Right lobe of liver (tissue), 6 donors: ENCODE measurements at regions not wholly inside any gene's neighbourhood (a gene's known extent, or its start where the extent isn't known, plus 50 kb on each side); places are given as distances from the start of the nearest gene placed in this dataset.
A peak's percentile ranks its signal among the peaks of the same experiment; 100 is the strongest.

ENCODE experiments used
- ATAC-seq, 4 donors: fragments of 200-7000 bp; cut with Tn5 transposase; one replicate each; pipeline ENCODE4 v1.9.1; 2020; ENCODE audit warnings: mild to moderate bottlenecking in 4 of 4, moderate library complexity in 4 of 4
- DNase-seq, 3 donors: peaks; one replicate each; pipeline ENCODE4 v3.0.0-alpha.2; 2020
- H3K27ac ChIP-seq, 3 donors: fragments of 200-600 bp; one replicate each; pipeline ENCODE4 v1.8.0; 2022
- H3K27me3 ChIP-seq, 2 donors: fragments of 200-600 bp; one replicate each; pipeline ENCODE4 v1.8.0; 2022
- H3K36me3 ChIP-seq, 4 donors: fragments of 200-600 bp; sonication (generic) in 1 of 4; one replicate each; pipeline versions ENCODE4 v1.5.1 to v1.8.0; 2017 to 2022; ENCODE audit warnings: control low read depth in 1 of 4
- H3K4me1 ChIP-seq, 4 donors: fragments of 200-600 bp; sonication (generic) in 1 of 4; one replicate each; pipeline versions ENCODE4 v1.5.1 to v1.8.0; 2017 to 2022; ENCODE audit warnings: control low read depth in 1 of 4
- H3K4me3 ChIP-seq, 3 donors: fragments of 200-600 bp; one replicate each; pipeline ENCODE4 v1.8.0; 2022
- H3K9me3 ChIP-seq, 4 donors: fragments of 200-600 bp; sonication (generic) in 1 of 4; one replicate each; pipeline versions ENCODE4 v1.5.1 to v1.8.0; 2017 to 2022; ENCODE audit warnings: control low read depth in 1 of 4
- CTCF ChIP-seq, 4 donors: fragments of 200-600 bp in 3 of 4; fragments of 450-650 bp in 1 of 4; IDR thresholded peaks; one replicate each; pipeline versions ENCODE4 v1.5.1 to v1.8.0; 2016 to 2022; ENCODE audit warnings: antibody characterized with exemption in 4 of 4, mild to moderate bottlenecking in 2 of 4
- POLR2A ChIP-seq: fragments of 450-650 bp; IDR thresholded peaks from one replicate; pipeline ENCODE4 v1.6.1; 2017; ENCODE audit warnings: antibody characterized with exemption, mild to moderate bottlenecking
- WGBS: methylation state at CpG from one replicate; pipeline ENCODE4 v1.1.6; 2018; ENCODE audit warnings: low coverage, low lambda C conversion rate; ENCODE audit not compliant: insufficient coverage; ENCODE audit errors: missing lambda C conversion rate; 5-methylcytosine and 5-hydroxymethylcytosine counted together
- intact Hi-C, 2 donors: fragments of 100-400 bp; cut with DNase I; formaldehyde crosslinking; loops; one replicate each; pipeline versions ENCODE4 v1.11.2 to v1.14.1; 2022
- donor health status: DM: no; HTN: yes; CAD: no.
- donor health status: DM: no; HTN: no; CAD: no.
- donor health status: DM: no; HTN: no; CAD: no.
- donor health status: DM: no; HTN: yes; CAD: no.
- donor health status: DM: no; HTN: yes; CAD: no.

DNA sequence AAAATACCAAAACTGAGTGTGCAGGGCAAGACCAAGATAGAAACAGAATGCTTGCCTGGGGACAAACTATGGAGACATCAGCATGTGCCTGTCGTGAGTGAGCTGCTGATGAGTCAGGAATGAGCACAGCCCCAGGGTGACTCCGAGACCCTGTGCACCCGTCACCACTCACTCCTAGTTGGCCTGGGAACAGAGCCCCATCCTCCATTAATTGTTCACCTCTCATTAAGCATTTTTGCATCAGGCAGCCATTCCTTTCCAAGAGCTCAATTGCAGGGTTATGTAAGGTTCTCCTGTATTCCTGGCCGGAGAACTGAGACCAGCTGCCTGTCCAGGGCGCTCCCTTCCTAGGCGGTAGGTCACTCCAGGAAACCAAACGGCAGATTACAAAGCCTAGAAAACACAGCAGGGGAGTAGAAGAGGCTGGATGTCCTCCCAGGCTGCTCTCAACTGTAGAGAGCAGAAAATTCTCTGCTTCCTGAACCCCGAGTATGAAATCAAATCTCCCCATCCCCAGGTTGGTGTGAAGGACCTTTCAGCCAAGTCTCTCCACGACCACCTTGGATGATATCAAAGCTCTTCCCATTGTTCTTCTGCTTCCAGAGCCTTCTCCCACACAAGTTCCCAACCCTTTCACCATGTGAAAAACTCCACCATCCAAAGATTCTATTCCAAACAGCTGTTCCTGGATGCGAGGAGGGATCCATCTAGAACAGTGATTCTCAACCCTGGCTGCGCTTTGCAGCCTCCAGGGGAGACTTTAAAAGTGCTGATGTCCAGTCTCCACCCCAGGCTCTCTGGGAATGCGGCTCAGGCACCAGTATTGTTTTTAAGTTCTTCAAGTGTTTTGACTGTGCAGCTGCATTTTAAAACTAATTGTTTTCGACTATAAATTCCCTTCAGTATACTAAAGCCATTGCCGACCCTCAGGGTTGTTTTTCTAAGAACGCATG lies 532.6 kb upstream of the JARID2 start:
- peak in 1 of 4 donors; percentile 44 for ATAC-seq
- H3K4me3 ChIP-seq: no peak overlapping the region
- DNase-seq: no peak
- H3K27me3 ChIP-seq: no peaks in the 10 kb centered on the region
- H3K4me1 ChIP-seq: no peaks in the 10 kb centered on the region
- intact Hi-C loops: no loop called here
- TF ChIP-seq POLR2A: no peak
- no peak for TF ChIP-seq CTCF (IDR thresholded peaks at IDR 0.05)
- H3K36me3 ChIP-seq: no peaks in the 10 kb centered on the region
- 67% methylated on average over 10 of the region's 15 CpGs for WGBS
- no peak overlapping the region for H3K27ac ChIP-seq
- H3K9me3 ChIP-seq: no peaks in the 10 kb centered on the region

DNA sequence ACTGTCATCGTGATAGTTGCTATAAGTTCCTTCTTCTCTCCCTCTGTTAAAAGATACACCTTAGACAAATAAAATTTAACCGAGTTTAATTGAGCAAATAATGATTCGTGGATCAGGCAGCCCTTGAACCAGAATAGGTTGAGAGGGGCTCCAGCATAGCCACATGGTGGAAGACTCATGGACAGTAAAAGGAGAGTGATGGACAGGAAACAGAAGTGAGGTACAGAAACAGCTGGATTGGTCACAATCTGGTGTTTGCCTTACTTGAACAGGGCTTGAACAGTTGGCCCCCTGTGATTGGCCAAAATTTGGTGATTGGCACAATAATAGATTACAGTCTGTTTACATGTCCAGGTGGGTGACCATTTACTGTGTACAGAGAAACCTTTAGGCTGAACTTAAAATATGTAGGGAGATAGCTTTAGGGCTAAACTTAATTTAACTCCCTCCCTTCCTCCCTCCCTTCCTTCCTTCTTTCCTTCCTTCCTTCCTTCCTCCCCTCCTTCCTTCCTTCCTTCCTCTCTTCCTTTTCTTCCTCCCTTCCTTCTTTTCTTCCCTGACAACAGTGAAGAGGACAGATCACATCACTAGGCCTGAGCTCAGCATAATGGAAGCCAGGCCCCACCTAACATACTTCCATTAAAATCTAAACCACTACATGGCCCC lies 531.8 kb upstream of the JARID2 start:
- H3K36me3 ChIP-seq: no peaks in the 10 kb centered on the region
- WGBS: 60% methylated on average over 3 of the region's 3 CpGs
- no peaks in the 10 kb centered on the region for H3K4me1 ChIP-seq
- no peak for ATAC-seq
- no peak overlapping the region for H3K27ac ChIP-seq
- no peaks in the 10 kb centered on the region for H3K9me3 ChIP-seq
- intact Hi-C loops: no loop called here
- no peak for DNase-seq
- no peaks in the 10 kb centered on the region for H3K27me3 ChIP-seq
- TF ChIP-seq CTCF (IDR thresholded peaks at IDR 0.05): no peak
- TF ChIP-seq POLR2A: no peak
- H3K4me3 ChIP-seq: no peak overlapping the region

DNA sequence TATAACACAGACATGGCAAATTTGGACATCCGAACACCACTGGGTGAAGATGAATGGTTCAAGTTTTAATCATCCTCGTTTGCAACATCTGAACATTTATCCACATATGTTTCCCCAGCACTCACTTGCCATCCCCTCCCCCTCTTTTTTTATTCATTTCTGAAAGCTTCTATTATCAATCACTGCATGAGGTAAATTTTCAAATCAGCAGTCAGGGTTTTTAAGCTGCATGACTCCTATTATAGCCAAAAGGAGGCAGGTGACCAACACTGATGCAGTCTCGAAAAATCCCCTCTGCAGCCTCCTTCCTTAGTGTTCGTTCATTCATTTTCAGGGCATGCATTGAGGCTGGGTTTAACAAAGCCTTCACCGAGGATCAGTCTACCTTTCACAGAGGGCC lies 530.8 kb upstream of the JARID2 start:
- no peak overlapping the region for H3K4me3 ChIP-seq
- TF ChIP-seq POLR2A (no peak), CTCF (IDR thresholded peaks at IDR 0.05) (no peak)
- WGBS: 64% methylated on average over 5 of the region's 5 CpGs
- no peaks in the 10 kb centered on the region for H3K9me3 ChIP-seq
- ATAC-seq: no peak
- peaks cover 0 to under 1% (median 0%) of the 10 kb centered on the region in 4 donors for H3K4me1 ChIP-seq
- no peak overlapping the region for H3K27ac ChIP-seq
- intact Hi-C loops: no loop called here
- no peaks in the 10 kb centered on the region for H3K36me3 ChIP-seq
- no peaks in the 10 kb centered on the region for H3K27me3 ChIP-seq
- no peak for DNase-seq

GRCh38 chr6:14716499-14717146 lies 529.2 kb upstream of the JARID2 start:
- DNase-seq: no peak

More at GRCh38 chr6:14716499-14717146, 529.2 kb upstream of the JARID2 start:
- intact Hi-C loops: no loop called here
- 87% methylated on average over 9 of the region's 9 CpGs for WGBS
- Histone ChIP-seq H3K9me3 (no peaks in the 10 kb centered on the region), H3K27ac (no peak overlapping the region), H3K4me1 (peaks cover 0 to 15% (median 8%) of the 10 kb centered on the region in 4 donors), H3K4me3 (no peak overlapping the region), H3K36me3 (no peaks in the 10 kb centered on the region), H3K27me3 (no peaks in the 10 kb centered on the region)
- TF ChIP-seq CTCF (IDR thresholded peaks at IDR 0.05) (no peak), POLR2A (no peak)
- ATAC-seq: no peak
